ENCODE measurements at regions not wholly inside any gene's neighbourhood (a gene's known extent, or its start where the extent isn't known, plus 50 kb on each side); places are given as distances from the start of the nearest gene placed in this dataset.

- no peak for TF ChIP-seq CTCF (conservative IDR thresholded peaks at IDR 0.05; ENCODE audit: low read length)
- TF ChIP-seq EZH2phosphoT487 (IDR thresholded peaks at IDR 0.05; ENCODE audit: borderline replicate concordance, low read depth, low read length) = no peak
These were observed 276.2 kb upstream of the RTL1 start for GRCh38 chr14:101179691-101180211.

Measured in OCI-LY7 (cell line).